GM12891 (cell line): ENCODE measurements at regions not wholly inside any gene's neighbourhood (a gene's known extent, or its start where the extent isn't known, plus 50 kb on each side); places are given as distances from the start of the nearest gene placed in this dataset.

Experiments used
- POLR2AphosphoS5 ChIP-seq: IDR thresholded peaks from 2 replicates; pipeline ENCODE4 v1.6.1; 2011; ENCODE audit warnings: low read depth, low read length, control low read depth
- SPI1 ChIP-seq: IDR thresholded peaks from 2 replicates; pipeline ENCODE4 v1.6.1; 2011; ENCODE audit warnings: low read depth, low read length, control low read depth

- no peak for TF ChIP-seq POLR2AphosphoS5
- no peak for TF ChIP-seq SPI1
Measured at GRCh38 chr2:144660518-144661316, 140.8 kb upstream of the ZEB2 start.
